Neural cell (in vitro differentiated cells): ENCODE measurements at regions not wholly inside any gene's neighbourhood (a gene's known extent, or its start where the extent isn't known, plus 50 kb on each side); places are given as distances from the start of the nearest gene placed in this dataset.

Experiments used
- EZH2 ChIP-seq: fragments of 200-600, 300-800 bp; shearing (Covaris generic), sonication (generic); IDR thresholded peaks from 2 replicates; pipeline ENCODE4 v1.6.1; 2014; ENCODE audit warnings: antibody characterized with exemption, low read length, borderline replicate concordance, mild to moderate bottlenecking; ENCODE audit not compliant: insufficient read depth, poor library complexity, severe bottlenecking
- MXI1 ChIP-seq: fragments of 450-650 bp; conservative IDR thresholded peaks from 2 replicates; pipeline ENCODE4 v1.6.1; 2014; ENCODE audit warnings: antibody characterized with exemption, mild to moderate bottlenecking; ENCODE audit not compliant: poor library complexity, severe bottlenecking
- POLR2AphosphoS5 ChIP-seq: IDR thresholded peaks from 2 replicates; pipeline ENCODE4 v1.6.1; 2012
- TAF1 ChIP-seq: IDR thresholded peaks from 2 replicates; pipeline ENCODE4 v1.6.1; 2012; ENCODE audit warnings: low read depth
- TF ChIP-seq, protein P1 (sequence below): fragments of 450-650 bp; IDR thresholded peaks from 2 replicates; pipeline ENCODE4 v1.5.1; 2014; ENCODE audit warnings: antibody characterized with exemption, mild to moderate bottlenecking, moderate library complexity; ENCODE audit not compliant: poor library complexity, severe bottlenecking
- TF ChIP-seq, protein P2 (sequence below): IDR thresholded peaks from 2 replicates; pipeline ENCODE4 v1.6.1; 2012; ENCODE audit warnings: borderline replicate concordance

GRCh38 chr10:132120200-132120599, 54.5 kb downstream of the JAKMIP3 start:
- TF ChIP-seq EZH2 (no peak), MXI1 (no peak), POLR2AphosphoS5 (no peak), TAF1 (no peak)
- TF ChIP-seq, protein P1, sequence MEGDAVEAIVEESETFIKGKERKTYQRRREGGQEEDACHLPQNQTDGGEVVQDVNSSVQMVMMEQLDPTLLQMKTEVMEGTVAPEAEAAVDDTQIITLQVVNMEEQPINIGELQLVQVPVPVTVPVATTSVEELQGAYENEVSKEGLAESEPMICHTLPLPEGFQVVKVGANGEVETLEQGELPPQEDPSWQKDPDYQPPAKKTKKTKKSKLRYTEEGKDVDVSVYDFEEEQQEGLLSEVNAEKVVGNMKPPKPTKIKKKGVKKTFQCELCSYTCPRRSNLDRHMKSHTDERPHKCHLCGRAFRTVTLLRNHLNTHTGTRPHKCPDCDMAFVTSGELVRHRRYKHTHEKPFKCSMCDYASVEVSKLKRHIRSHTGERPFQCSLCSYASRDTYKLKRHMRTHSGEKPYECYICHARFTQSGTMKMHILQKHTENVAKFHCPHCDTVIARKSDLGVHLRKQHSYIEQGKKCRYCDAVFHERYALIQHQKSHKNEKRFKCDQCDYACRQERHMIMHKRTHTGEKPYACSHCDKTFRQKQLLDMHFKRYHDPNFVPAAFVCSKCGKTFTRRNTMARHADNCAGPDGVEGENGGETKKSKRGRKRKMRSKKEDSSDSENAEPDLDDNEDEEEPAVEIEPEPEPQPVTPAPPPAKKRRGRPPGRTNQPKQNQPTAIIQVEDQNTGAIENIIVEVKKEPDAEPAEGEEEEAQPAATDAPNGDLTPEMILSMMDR: no peak
- TF ChIP-seq, protein P2, sequence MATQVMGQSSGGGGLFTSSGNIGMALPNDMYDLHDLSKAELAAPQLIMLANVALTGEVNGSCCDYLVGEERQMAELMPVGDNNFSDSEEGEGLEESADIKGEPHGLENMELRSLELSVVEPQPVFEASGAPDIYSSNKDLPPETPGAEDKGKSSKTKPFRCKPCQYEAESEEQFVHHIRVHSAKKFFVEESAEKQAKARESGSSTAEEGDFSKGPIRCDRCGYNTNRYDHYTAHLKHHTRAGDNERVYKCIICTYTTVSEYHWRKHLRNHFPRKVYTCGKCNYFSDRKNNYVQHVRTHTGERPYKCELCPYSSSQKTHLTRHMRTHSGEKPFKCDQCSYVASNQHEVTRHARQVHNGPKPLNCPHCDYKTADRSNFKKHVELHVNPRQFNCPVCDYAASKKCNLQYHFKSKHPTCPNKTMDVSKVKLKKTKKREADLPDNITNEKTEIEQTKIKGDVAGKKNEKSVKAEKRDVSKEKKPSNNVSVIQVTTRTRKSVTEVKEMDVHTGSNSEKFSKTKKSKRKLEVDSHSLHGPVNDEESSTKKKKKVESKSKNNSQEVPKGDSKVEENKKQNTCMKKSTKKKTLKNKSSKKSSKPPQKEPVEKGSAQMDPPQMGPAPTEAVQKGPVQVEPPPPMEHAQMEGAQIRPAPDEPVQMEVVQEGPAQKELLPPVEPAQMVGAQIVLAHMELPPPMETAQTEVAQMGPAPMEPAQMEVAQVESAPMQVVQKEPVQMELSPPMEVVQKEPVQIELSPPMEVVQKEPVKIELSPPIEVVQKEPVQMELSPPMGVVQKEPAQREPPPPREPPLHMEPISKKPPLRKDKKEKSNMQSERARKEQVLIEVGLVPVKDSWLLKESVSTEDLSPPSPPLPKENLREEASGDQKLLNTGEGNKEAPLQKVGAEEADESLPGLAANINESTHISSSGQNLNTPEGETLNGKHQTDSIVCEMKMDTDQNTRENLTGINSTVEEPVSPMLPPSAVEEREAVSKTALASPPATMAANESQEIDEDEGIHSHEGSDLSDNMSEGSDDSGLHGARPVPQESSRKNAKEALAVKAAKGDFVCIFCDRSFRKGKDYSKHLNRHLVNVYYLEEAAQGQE: no peak
